Choroid plexus epithelial cell (primary cell): ENCODE measurements at regions not wholly inside any gene's neighbourhood (a gene's known extent, or its start where the extent isn't known, plus 50 kb on each side); places are given as distances from the start of the nearest gene placed in this dataset.
A peak's percentile ranks its signal among the peaks of the same experiment; 100 is the strongest.

Experiments
- DNase-seq: peaks from one replicate; pipeline ENCODE4 v3.0.0-alpha.2; 2010; ENCODE audit warnings: low read depth
- H3K4me3 ChIP-seq: 2 replicates; pipeline ENCODE4 v1.5.1; 2011; ENCODE audit warnings: low read depth, mild to moderate bottlenecking, control low read depth, low read length, moderate library complexity
- CTCF ChIP-seq: conservative IDR thresholded peaks from 2 replicates; pipeline ENCODE4 v1.5.1; 2011; ENCODE audit warnings: low read depth, mild to moderate bottlenecking, control low read depth, inconsistent platforms, low read length, moderate library complexity

DNA sequence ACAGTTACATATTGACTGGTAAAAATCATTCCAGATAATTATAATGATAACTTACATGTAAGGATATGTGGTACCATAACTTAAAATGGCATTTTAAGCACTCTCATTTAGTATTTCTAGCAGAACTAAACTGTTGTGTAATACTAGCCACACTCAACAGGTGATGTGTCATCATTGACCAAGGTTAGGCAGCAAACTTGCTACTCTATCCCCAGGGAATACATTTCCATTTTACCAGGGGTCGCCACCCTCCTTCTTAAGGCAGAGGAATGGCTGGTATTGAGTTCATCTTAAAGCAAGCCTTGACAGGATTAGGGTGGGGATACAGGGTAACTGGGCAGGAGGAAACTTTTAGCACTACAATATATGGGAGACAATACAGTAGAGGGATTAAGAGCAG is 259.8 kb upstream of the CAMK1G start:
- no peak for TF ChIP-seq CTCF
- DNase-seq = no peak
- H3K4me3 ChIP-seq = no peak overlapping the region

- DNase-seq = no peak
- H3K4me3 ChIP-seq = no peak overlapping the region
- no peak for TF ChIP-seq CTCF
Measured at GRCh38 chr1:209324901-209325871, 258.3 kb upstream of the CAMK1G start.

GRCh38 chr1:209326076-209326475 is 257.4 kb upstream of the CAMK1G start:
- TF ChIP-seq CTCF = no peak
- no peak for DNase-seq
- H3K4me3 ChIP-seq = no peak overlapping the region

DNA sequence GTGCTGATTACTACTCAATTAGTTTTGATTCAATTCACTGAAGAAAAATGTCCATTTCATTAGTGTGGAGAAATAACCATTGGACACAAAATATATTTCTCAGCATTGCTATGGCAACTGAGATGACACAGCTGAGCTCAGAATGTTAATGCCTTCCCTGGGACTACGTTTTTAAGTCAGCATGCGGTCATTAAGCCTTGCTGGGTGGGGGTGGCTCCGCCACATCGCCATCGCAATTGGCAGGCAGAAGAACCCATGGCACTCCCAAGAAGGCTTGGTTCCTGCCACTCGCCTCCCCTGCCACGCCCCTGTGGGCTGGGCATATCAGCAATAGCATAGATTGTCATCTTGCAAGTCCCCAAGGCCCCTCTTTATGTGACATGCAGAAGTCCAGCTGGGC is 256.7 kb upstream of the CAMK1G start:
- TF ChIP-seq CTCF = no peak
- H3K4me3 ChIP-seq = no peak overlapping the region
- DNase-seq = no peak

GRCh38 chr1:209328196-209328595 is 255.3 kb upstream of the CAMK1G start:
- TF ChIP-seq CTCF = no peak
- no peak overlapping the region for H3K4me3 ChIP-seq
- DNase-seq = no peak

DNA sequence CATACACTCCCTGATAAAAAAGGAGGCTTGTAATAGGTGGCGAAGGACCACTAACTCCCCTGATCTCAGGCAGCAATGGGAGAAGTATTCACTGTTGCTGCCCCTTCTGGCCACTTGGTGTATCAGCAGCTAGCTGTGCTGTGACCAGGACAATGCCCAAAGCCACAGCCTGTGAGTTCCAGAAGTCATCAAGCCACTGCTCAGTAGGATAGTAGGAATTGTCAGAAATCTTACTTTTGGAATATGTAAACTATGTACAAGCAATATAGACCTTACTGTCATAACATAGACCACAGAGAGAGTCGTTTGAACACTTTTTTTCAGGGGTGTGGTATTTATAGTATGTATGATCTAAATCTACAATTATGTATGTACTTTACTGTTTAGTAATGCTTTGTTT is 248.3 kb upstream of the CAMK1G start:
- H3K4me3 ChIP-seq = no peak overlapping the region
- peak; percentile 92 for TF ChIP-seq CTCF
- DNase-seq = peak; percentile 48

DNA sequence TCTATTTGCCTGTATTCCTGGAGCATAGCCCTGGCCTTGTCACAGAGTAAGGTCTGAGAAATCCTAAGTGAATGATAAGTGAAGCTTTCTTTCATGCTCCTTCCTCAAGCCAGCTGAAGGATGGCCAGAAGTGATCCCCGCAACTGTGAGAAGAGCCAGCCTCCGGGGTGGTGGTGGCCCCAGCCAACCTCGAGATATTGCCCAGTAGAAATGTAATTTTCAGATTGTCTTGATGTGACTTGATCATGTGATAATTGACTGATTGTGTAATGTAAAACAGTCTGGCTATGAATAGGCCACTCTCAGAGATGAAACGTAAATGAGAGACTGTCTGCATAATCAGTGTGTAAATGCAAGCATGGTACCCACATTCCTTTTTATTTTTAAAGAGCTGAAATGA is 242.4 kb upstream of the CAMK1G start:
- no peak for DNase-seq
- no peak for TF ChIP-seq CTCF
- no peak overlapping the region for H3K4me3 ChIP-seq
